ENCODE measurements at regions not wholly inside any gene's neighbourhood (a gene's known extent, or its start where the extent isn't known, plus 50 kb on each side); places are given as distances from the start of the nearest gene placed in this dataset.

DNA sequence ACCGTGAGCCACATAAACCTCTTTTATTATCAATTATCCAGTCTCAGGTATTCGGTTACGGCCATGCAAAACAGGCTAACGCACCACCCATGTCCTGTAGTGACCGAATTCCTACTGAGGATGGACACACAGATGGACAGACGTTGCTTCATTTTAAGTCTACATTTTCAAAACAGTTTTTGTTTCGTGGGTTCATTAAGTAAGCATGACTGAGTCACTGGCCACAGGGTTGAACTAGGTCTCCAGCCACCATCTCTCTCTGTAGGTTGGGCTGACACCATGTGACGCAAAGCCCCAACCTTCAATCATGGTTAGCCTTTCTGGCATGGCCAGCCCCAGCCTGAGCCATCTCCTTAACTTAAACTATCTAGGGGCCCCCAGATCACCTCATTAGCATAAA lies 110.0 kb upstream of the SLC22A23 start:
- TF ChIP-seq POLR2AphosphoS5 (IDR thresholded peaks at IDR 0.05) (no peak), EP300 (IDR thresholded peaks at IDR 0.05) (no peak), POLR2A (IDR thresholded peaks at IDR 0.05) (no peak), CTCF (IDR thresholded peaks at IDR 0.05) (no peak)
- no peaks in the 10 kb centered on the region for H3K36me3 ChIP-seq
- H3K4me1 ChIP-seq = no peaks in the 10 kb centered on the region
- no peak overlapping the region for H3K4me3 ChIP-seq
- WGBS, 5 donors = 80 to 90% (median 88%) methylated on average over 8 of the region's 8 CpGs
- H3K27me3 ChIP-seq = no peaks in the 10 kb centered on the region
- DNase-seq = no peak
- intact Hi-C loops (cut with DNase I; ENCODE audit: low total_unique reads) = no loop called here
- H3K27ac ChIP-seq = no peak overlapping the region
- H3K9me3 ChIP-seq = peaks cover 0 to 6% (median 0%) of the 10 kb centered on the region in 4 donors

DNA sequence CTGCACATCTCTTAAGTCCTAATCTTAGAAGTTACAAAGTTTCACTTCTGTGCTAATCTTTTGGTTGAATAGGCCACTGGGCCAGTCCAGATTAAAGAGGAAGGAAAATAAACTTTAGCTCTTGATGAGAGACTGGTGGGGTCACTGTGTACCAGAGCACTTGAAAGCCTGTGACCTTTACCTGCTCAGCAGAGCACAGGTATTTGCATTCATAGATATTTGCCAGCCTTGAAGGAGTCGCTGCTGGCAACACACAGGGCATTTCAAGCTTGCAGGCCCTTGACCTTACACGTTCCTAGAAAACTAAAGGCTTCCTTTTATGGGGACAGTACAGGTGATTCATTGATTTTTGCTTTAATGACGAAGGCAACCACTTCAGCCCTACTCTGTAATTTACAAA lies 108.4 kb upstream of the SLC22A23 start:
- Histone ChIP-seq H3K27ac (no peak overlapping the region), H3K9me3 (peaks cover 0 to 6% (median 0%) of the 10 kb centered on the region in 4 donors), H3K36me3 (no peaks in the 10 kb centered on the region), H3K4me3 (no peak overlapping the region), H3K27me3 (no peaks in the 10 kb centered on the region), H3K4me1 (no peaks in the 10 kb centered on the region)
- TF ChIP-seq POLR2A (IDR thresholded peaks at IDR 0.05) = no peak
- TF ChIP-seq EP300 (IDR thresholded peaks at IDR 0.05) = no peak
- no peak for TF ChIP-seq POLR2AphosphoS5 (IDR thresholded peaks at IDR 0.05)
- no peak for TF ChIP-seq CTCF (IDR thresholded peaks at IDR 0.05)
- 27 to 58% (median 43%) methylated on average over 3 of the region's 3 CpGs for whole genome bisulfite sequencing, 5 donors
- DNase-seq = peak in 1 of 2 donors; percentile 23
- intact Hi-C loops (cut with DNase I; ENCODE audit: low total_unique reads) = no loop called here

- Histone ChIP-seq H3K9me3 (peaks cover 0 to 6% (median 0%) of the 10 kb centered on the region in 4 donors), H3K27me3 (no peaks in the 10 kb centered on the region), H3K36me3 (no peaks in the 10 kb centered on the region), H3K4me1 (no peaks in the 10 kb centered on the region), H3K4me3 (no peak overlapping the region), H3K27ac (no peak overlapping the region)
- TF ChIP-seq POLR2A (IDR thresholded peaks at IDR 0.05) = no peak
- TF ChIP-seq EP300 (IDR thresholded peaks at IDR 0.05) = no peak
- no peak for TF ChIP-seq POLR2AphosphoS5 (IDR thresholded peaks at IDR 0.05)
- TF ChIP-seq CTCF (IDR thresholded peaks at IDR 0.05) = no peak
- 56 to 73% (median 68%) methylated on average over 1 of the region's 1 CpG for WGBS, 5 donors
- intact Hi-C loops (cut with DNase I; ENCODE audit: low total_unique reads) = no loop called here
- peak in 1 of 2 donors; percentile 46 for DNase-seq
Measured at GRCh38 chr6:3561725-3562124, 104.9 kb upstream of the SLC22A23 start.

DNA sequence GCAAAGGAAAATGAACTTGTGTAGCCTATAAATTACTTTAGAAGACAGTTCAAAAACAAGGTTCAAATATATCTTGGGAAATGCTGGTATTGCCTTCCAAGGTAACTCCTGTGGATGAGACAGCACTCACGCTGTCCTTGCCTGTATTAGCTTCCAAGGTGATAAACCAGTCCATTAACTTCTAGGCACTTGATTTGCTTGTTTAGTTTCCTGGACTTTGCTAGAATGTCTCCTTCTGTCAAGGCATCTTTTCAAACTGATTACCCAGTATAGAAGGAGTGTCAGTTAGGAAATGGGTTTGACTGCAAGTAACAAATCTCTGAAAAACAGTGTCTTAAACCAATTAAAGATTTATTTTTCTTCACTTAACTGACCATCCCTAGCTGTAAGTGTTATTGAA lies 103.4 kb upstream of the SLC22A23 start:
- Histone ChIP-seq H3K36me3 (no peaks in the 10 kb centered on the region), H3K27ac (no peak overlapping the region), H3K27me3 (no peaks in the 10 kb centered on the region), H3K4me1 (no peaks in the 10 kb centered on the region), H3K4me3 (no peak overlapping the region), H3K9me3 (peaks cover 0 to 6% (median 0%) of the 10 kb centered on the region in 4 donors)
- no peak for DNase-seq
- 90 to 100% (median 96%) methylated on average over 1 of the region's 1 CpG for WGBS, 5 donors
- intact Hi-C loops (cut with DNase I; ENCODE audit: low total_unique reads) = no loop called here
- TF ChIP-seq EP300 (IDR thresholded peaks at IDR 0.05) = no peak
- no peak for TF ChIP-seq CTCF (IDR thresholded peaks at IDR 0.05)
- TF ChIP-seq POLR2AphosphoS5 (IDR thresholded peaks at IDR 0.05) = no peak
- no peak for TF ChIP-seq POLR2A (IDR thresholded peaks at IDR 0.05)
